Keratinocyte (primary cell): ENCODE measurements at regions not wholly inside any gene's neighbourhood (a gene's known extent, or its start where the extent isn't known, plus 50 kb on each side); places are given as distances from the start of the nearest gene placed in this dataset.

ENCODE experiments used
- EZH2 ChIP-seq: IDR thresholded peaks from one replicate; pipeline ENCODE4 v1.6.1; 2012; ENCODE audit warnings: inconsistent platforms, mild to moderate bottlenecking, low read length, moderate library complexity
- TF ChIP-seq, protein P1 (sequence below), 3 experiments: IDR thresholded peaks in 1 of 3; conservative IDR thresholded peaks in 1 of 3; optimal IDR thresholded peaks in 1 of 3; 2 replicates in 2 of 3; 3 replicates in 1 of 3; pipeline versions ENCODE3 to v1.5.1; 2011; ENCODE audit warnings: low read length in 3 of 3, mild to moderate bottlenecking in 3 of 3, moderate library complexity in 2 of 3, control low read depth in 1 of 3, inconsistent platforms in 1 of 3; ENCODE audit not compliant: insufficient read depth in 2 of 3; ENCODE audit errors: extremely low read depth in 1 of 3

DNA sequence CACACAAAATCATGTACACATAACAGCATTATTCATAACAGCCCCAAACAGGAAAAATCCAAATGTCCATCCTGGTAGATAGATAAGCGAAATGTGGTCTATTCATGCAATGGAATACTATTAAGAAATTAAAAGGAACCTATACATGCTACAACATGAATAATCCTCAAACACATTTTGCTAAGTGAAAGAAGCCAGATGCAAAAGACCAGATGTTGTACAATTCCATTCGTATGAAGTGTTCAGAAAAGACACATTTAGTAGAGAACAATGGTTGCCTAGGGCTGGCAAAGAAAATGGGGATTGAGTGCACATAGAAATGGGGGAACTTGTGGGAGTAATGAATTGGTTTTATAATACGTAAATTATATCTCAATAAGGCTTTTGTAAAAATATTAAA lies 182.3 kb downstream of the EBLN2 start:
- TF ChIP-seq, protein P1, sequence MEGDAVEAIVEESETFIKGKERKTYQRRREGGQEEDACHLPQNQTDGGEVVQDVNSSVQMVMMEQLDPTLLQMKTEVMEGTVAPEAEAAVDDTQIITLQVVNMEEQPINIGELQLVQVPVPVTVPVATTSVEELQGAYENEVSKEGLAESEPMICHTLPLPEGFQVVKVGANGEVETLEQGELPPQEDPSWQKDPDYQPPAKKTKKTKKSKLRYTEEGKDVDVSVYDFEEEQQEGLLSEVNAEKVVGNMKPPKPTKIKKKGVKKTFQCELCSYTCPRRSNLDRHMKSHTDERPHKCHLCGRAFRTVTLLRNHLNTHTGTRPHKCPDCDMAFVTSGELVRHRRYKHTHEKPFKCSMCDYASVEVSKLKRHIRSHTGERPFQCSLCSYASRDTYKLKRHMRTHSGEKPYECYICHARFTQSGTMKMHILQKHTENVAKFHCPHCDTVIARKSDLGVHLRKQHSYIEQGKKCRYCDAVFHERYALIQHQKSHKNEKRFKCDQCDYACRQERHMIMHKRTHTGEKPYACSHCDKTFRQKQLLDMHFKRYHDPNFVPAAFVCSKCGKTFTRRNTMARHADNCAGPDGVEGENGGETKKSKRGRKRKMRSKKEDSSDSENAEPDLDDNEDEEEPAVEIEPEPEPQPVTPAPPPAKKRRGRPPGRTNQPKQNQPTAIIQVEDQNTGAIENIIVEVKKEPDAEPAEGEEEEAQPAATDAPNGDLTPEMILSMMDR (optimal IDR thresholded peaks at IDR 0.05 in 1 of 3, IDR thresholded peaks at IDR 0.05 in 1 of 3, conservative IDR thresholded peaks at IDR 0.05 in 1 of 3; ENCODE audit: extremely low read depth in 1 of 3, insufficient read depth in 2 of 3, low read length in 3 of 3): no peak
- TF ChIP-seq EZH2: no peak
